Keratinocyte (primary cell): ENCODE measurements at regions not wholly inside any gene's neighbourhood (a gene's known extent, or its start where the extent isn't known, plus 50 kb on each side); places are given as distances from the start of the nearest gene placed in this dataset.

Experiments used
- EZH2 ChIP-seq: IDR thresholded peaks from one replicate; pipeline ENCODE4 v1.6.1; 2012; ENCODE audit warnings: inconsistent platforms, mild to moderate bottlenecking, low read length, moderate library complexity
- TF ChIP-seq, protein P1 (sequence below), 3 experiments: IDR thresholded peaks in 1 of 3; conservative IDR thresholded peaks in 1 of 3; optimal IDR thresholded peaks in 1 of 3; 2 replicates in 2 of 3; 3 replicates in 1 of 3; pipeline versions ENCODE3 to v1.5.1; 2011; ENCODE audit warnings: low read length in 3 of 3, mild to moderate bottlenecking in 3 of 3, moderate library complexity in 2 of 3, control low read depth in 1 of 3, inconsistent platforms in 1 of 3; ENCODE audit not compliant: insufficient read depth in 2 of 3; ENCODE audit errors: extremely low read depth in 1 of 3

GRCh38 chr6:98039904-98040607 lies 757.0 kb upstream of the MMS22L start:
- TF ChIP-seq, protein P1, sequence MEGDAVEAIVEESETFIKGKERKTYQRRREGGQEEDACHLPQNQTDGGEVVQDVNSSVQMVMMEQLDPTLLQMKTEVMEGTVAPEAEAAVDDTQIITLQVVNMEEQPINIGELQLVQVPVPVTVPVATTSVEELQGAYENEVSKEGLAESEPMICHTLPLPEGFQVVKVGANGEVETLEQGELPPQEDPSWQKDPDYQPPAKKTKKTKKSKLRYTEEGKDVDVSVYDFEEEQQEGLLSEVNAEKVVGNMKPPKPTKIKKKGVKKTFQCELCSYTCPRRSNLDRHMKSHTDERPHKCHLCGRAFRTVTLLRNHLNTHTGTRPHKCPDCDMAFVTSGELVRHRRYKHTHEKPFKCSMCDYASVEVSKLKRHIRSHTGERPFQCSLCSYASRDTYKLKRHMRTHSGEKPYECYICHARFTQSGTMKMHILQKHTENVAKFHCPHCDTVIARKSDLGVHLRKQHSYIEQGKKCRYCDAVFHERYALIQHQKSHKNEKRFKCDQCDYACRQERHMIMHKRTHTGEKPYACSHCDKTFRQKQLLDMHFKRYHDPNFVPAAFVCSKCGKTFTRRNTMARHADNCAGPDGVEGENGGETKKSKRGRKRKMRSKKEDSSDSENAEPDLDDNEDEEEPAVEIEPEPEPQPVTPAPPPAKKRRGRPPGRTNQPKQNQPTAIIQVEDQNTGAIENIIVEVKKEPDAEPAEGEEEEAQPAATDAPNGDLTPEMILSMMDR (optimal IDR thresholded peaks at IDR 0.05 in 1 of 3, IDR thresholded peaks at IDR 0.05 in 1 of 3, conservative IDR thresholded peaks at IDR 0.05 in 1 of 3; ENCODE audit: extremely low read depth in 1 of 3, insufficient read depth in 2 of 3, low read length in 3 of 3): peak; percentile 38 to 50 (median 40)
- TF ChIP-seq EZH2: no peak
